ENCODE measurements at regions not wholly inside any gene's neighbourhood (a gene's known extent, or its start where the extent isn't known, plus 50 kb on each side); places are given as distances from the start of the nearest gene placed in this dataset.
"Not testable (repeated sequence)": the region's sequence is repeated elsewhere in the genome, so short reads cannot be mapped to it uniquely, and the experiment has no call there.

- Histone ChIP-seq H3K36me3 (ENCODE audit: insufficient read depth, low read length) (no peaks in the 10 kb centered on the region), H3K27ac (ENCODE audit: low read depth, low read length, poor library complexity, severe bottlenecking) (no peak overlapping the region), H3K9me3 (ENCODE audit: low read length) (no peaks in the 10 kb centered on the region), H3K27me3 (ENCODE audit: insufficient read depth, low read length) (no peaks in the 10 kb centered on the region), H3K4me2 (ENCODE audit: low read length) (no peak overlapping the region), H3K79me2 (ENCODE audit: insufficient read depth, low read length) (no peaks in the 10 kb centered on the region), H3K9me2 (ENCODE audit: low read depth, low read length) (no peaks in the 10 kb centered on the region), H3F3A (ENCODE audit: insufficient read depth, low read length) (no peaks in the 10 kb centered on the region), H2AFZ (ENCODE audit: low read length) (no peak overlapping the region), H3K4me1 (ENCODE audit: insufficient read depth, low read length, severe bottlenecking) (no peaks in the 10 kb centered on the region), H3K4me3 (ENCODE audit: low read depth, low read length, poor library complexity, severe bottlenecking) (no peak overlapping the region), H4K20me1 (ENCODE audit: insufficient read depth, low read length) (no peaks in the 10 kb centered on the region), H3K9ac (ENCODE audit: low read length) (no peak overlapping the region)
- TF ChIP-seq CTCF (IDR thresholded peaks at IDR 0.05; ENCODE audit: low read length) (no peak), EZH2 (IDR thresholded peaks at IDR 0.05; ENCODE audit: borderline replicate concordance, low read length) (no peak)
Measured at GRCh38 chr1:224820341-224820740, 109.1 kb upstream of the DNAH14 start.

GRCh38 chr1:224821751-224822150 is 107.7 kb upstream of the DNAH14 start:
- H3K4me1 ChIP-seq (ENCODE audit: insufficient read depth, low read length, severe bottlenecking); H3F3A ChIP-seq (ENCODE audit: insufficient read depth, low read length); H3K36me3 ChIP-seq (ENCODE audit: insufficient read depth, low read length); H3K9me2 ChIP-seq (ENCODE audit: low read depth, low read length); H3K9me3 ChIP-seq (ENCODE audit: low read length); H3K4me3 ChIP-seq (ENCODE audit: low read depth, low read length, poor library complexity, severe bottlenecking); H4K20me1 ChIP-seq (ENCODE audit: insufficient read depth, low read length); H3K4me2 ChIP-seq (ENCODE audit: low read length); H3K27ac ChIP-seq (ENCODE audit: low read depth, low read length, poor library complexity, severe bottlenecking); H2AFZ ChIP-seq (ENCODE audit: low read length); H3K9ac ChIP-seq (ENCODE audit: low read length); H3K27me3 ChIP-seq (ENCODE audit: insufficient read depth, low read length); H3K79me2 ChIP-seq (ENCODE audit: insufficient read depth, low read length): not testable (repeated sequence)

GRCh38 chr1:224825525-224826000 is 103.9 kb upstream of the DNAH14 start:
- Histone ChIP-seq H3K9me2 (ENCODE audit: low read depth, low read length) (no peaks in the 10 kb centered on the region), H3K9ac (ENCODE audit: low read length) (no peak overlapping the region), H3K79me2 (ENCODE audit: insufficient read depth, low read length) (no peaks in the 10 kb centered on the region), H3K27me3 (ENCODE audit: insufficient read depth, low read length) (no peaks in the 10 kb centered on the region), H4K20me1 (ENCODE audit: insufficient read depth, low read length) (no peaks in the 10 kb centered on the region), H3K4me2 (ENCODE audit: low read length) (no peak overlapping the region), H3F3A (ENCODE audit: insufficient read depth, low read length) (no peaks in the 10 kb centered on the region), H3K4me3 (ENCODE audit: low read depth, low read length, poor library complexity, severe bottlenecking) (no peak overlapping the region), H3K4me1 (ENCODE audit: insufficient read depth, low read length, severe bottlenecking) (no peaks in the 10 kb centered on the region), H3K9me3 (ENCODE audit: low read length) (no peaks in the 10 kb centered on the region), H3K36me3 (ENCODE audit: insufficient read depth, low read length) (no peaks in the 10 kb centered on the region), H3K27ac (ENCODE audit: low read depth, low read length, poor library complexity, severe bottlenecking) (no peak overlapping the region), H2AFZ (ENCODE audit: low read length) (no peak overlapping the region)
- TF ChIP-seq EZH2 (IDR thresholded peaks at IDR 0.05; ENCODE audit: borderline replicate concordance, low read length) (no peak), CTCF (IDR thresholded peaks at IDR 0.05; ENCODE audit: low read length) (no peak)

- Histone ChIP-seq H3K27ac (ENCODE audit: low read depth, low read length, poor library complexity, severe bottlenecking) (no peak overlapping the region), H2AFZ (ENCODE audit: low read length) (no peak overlapping the region), H3K4me3 (ENCODE audit: low read depth, low read length, poor library complexity, severe bottlenecking) (no peak overlapping the region), H3K27me3 (ENCODE audit: insufficient read depth, low read length) (no peaks in the 10 kb centered on the region), H3K36me3 (ENCODE audit: insufficient read depth, low read length) (no peaks in the 10 kb centered on the region), H4K20me1 (ENCODE audit: insufficient read depth, low read length) (no peaks in the 10 kb centered on the region), H3K4me1 (ENCODE audit: insufficient read depth, low read length, severe bottlenecking) (no peaks in the 10 kb centered on the region), H3K9me2 (ENCODE audit: low read depth, low read length) (no peaks in the 10 kb centered on the region), H3F3A (ENCODE audit: insufficient read depth, low read length) (no peaks in the 10 kb centered on the region), H3K9me3 (ENCODE audit: low read length) (no peaks in the 10 kb centered on the region), H3K4me2 (ENCODE audit: low read length) (no peak overlapping the region), H3K9ac (ENCODE audit: low read length) (no peak overlapping the region), H3K79me2 (ENCODE audit: insufficient read depth, low read length) (no peaks in the 10 kb centered on the region)
- TF ChIP-seq CTCF (IDR thresholded peaks at IDR 0.05; ENCODE audit: low read length) (no peak), EZH2 (IDR thresholded peaks at IDR 0.05; ENCODE audit: borderline replicate concordance, low read length) (no peak)
Measured at GRCh38 chr1:224828691-224829090, 100.8 kb upstream of the DNAH14 start.

Data from OCI-LY1 (cell line).